ENCODE measurements at regions not wholly inside any gene's neighbourhood (a gene's known extent, or its start where the extent isn't known, plus 50 kb on each side); places are given as distances from the start of the nearest gene placed in this dataset.

DNA sequence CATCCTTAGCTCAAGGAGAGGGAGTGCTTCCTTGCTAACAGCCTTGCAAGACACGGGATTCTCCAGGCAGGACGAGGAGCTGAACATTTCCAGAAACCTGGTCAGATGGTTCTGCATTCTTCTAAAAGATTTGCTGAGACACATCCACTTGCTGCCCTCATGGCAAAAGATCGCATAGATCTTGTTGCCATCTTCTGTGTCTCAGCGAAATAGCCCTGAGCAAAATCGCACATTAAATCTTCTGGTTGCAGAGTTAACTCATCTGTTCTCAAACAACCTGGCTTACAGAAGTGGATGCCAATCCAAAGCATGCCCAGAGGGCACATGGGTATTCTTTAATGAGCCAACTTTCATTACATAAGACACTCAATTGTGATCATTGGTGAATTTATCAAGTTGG, 167.5 kb downstream of the PRKX start:
- no peak for TF ChIP-seq JUN (IDR thresholded peaks at IDR 0.05; ENCODE audit: borderline replicate concordance, insufficient read depth, insufficient read length, low read depth)
- TF ChIP-seq POLR2A (IDR thresholded peaks at IDR 0.05; ENCODE audit: low read depth, low read length): no peak
- TF ChIP-seq FOS (IDR thresholded peaks at IDR 0.05; ENCODE audit: borderline replicate concordance, insufficient read depth, low read length): no peak
- TF ChIP-seq EZH2 (IDR thresholded peaks at IDR 0.05; ENCODE audit: borderline replicate concordance, low read depth, low read length, severe bottlenecking): no peak
- TF ChIP-seq POLR2AphosphoS5 (IDR thresholded peaks at IDR 0.05; ENCODE audit: insufficient read depth, low read depth, low read length): no peak
- no peak for TF ChIP-seq GATA2 (IDR thresholded peaks at IDR 0.05; ENCODE audit: insufficient read depth, insufficient read length, low read depth, low read length)
- TF ChIP-seq, protein P1, sequence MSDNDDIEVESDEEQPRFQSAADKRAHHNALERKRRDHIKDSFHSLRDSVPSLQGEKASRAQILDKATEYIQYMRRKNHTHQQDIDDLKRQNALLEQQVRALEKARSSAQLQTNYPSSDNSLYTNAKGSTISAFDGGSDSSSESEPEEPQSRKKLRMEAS (IDR thresholded peaks at IDR 0.05; ENCODE audit: insufficient read depth, insufficient read length): no peak
- TF ChIP-seq MYC (IDR thresholded peaks at IDR 0.05; ENCODE audit: low read depth, low read length): no peak
- TF ChIP-seq, protein P2, sequence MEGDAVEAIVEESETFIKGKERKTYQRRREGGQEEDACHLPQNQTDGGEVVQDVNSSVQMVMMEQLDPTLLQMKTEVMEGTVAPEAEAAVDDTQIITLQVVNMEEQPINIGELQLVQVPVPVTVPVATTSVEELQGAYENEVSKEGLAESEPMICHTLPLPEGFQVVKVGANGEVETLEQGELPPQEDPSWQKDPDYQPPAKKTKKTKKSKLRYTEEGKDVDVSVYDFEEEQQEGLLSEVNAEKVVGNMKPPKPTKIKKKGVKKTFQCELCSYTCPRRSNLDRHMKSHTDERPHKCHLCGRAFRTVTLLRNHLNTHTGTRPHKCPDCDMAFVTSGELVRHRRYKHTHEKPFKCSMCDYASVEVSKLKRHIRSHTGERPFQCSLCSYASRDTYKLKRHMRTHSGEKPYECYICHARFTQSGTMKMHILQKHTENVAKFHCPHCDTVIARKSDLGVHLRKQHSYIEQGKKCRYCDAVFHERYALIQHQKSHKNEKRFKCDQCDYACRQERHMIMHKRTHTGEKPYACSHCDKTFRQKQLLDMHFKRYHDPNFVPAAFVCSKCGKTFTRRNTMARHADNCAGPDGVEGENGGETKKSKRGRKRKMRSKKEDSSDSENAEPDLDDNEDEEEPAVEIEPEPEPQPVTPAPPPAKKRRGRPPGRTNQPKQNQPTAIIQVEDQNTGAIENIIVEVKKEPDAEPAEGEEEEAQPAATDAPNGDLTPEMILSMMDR (IDR thresholded peaks at IDR 0.05; ENCODE audit: extremely low read depth in 1 of 2, insufficient read depth in 1 of 2, low read depth in 1 of 2, low read length in 2 of 2): no peak
- H3K36me3 ChIP-seq (ENCODE audit: control insufficient read depth in 2 of 2, extremely low read depth in 1 of 2, insufficient read depth in 2 of 2, low read length in 2 of 2): no peaks in the 10 kb centered on the region
- no peak overlapping the region for H3K27ac ChIP-seq (ENCODE audit: insufficient read depth, low read depth, low read length)
- H3K9me3 ChIP-seq (replicated peaks; ENCODE audit: control insufficient read depth, insufficient read depth, low read length): no peaks in the 10 kb centered on the region
- POLR2A ChIA-PET: no interaction called here
- H3K9ac ChIP-seq (replicated peaks; ENCODE audit: extremely low read depth, insufficient read depth, low read length): no peak overlapping the region
- H3K79me2 ChIP-seq (ENCODE audit: control insufficient read depth, insufficient read depth, low read length): no peaks in the 10 kb centered on the region
- no peaks in the 10 kb centered on the region for H3K27me3 ChIP-seq (ENCODE audit: control insufficient read depth in 2 of 2, insufficient read depth in 2 of 2, low read length in 2 of 2)
- no peak overlapping the region for H3K4me2 ChIP-seq (ENCODE audit: insufficient read depth, low read length)
- no peaks in the 10 kb centered on the region for H4K20me1 ChIP-seq (replicated peaks; ENCODE audit: control insufficient read depth, extremely low read depth, insufficient read depth, low read length)
- BruUV-seq (replicated peaks): no TSS peak
- H3K9me1 ChIP-seq (replicated peaks; ENCODE audit: control insufficient read depth, extremely low read depth, insufficient read depth, low read length): no peaks in the 10 kb centered on the region
- dilution Hi-C loops (cut with MboI; ENCODE audit: extremely low pct_ligation_motif_present, low sequenced_read_pairs): no loop called here
- CTCF ChIA-PET: no interaction called here
- no peaks in the 10 kb centered on the region for H3K4me1 ChIP-seq (ENCODE audit: control insufficient read depth, extremely low read depth, insufficient read depth, low read length)
- H2AFZ ChIP-seq (ENCODE audit: low read depth, low read length): no peak overlapping the region
- no peak for DNase-seq (ENCODE audit: low read depth, low spot score)
- intact Hi-C loops (cut with micrococcal nuclease): loop anchor here (5.0 kb wide), 1 partner anchor 299 kb away; no protein-coding TSS in a partner anchor
- FAIRE-seq: no peak
- no peak overlapping the region for H3K4me3 ChIP-seq (replicated peaks in 1 of 3; ENCODE audit: insufficient read depth in 1 of 3, low read depth in 1 of 3, low read length in 3 of 3)
